SJSA1 (cell line): ENCODE measurements at regions not wholly inside any gene's neighbourhood (a gene's known extent, or its start where the extent isn't known, plus 50 kb on each side); places are given as distances from the start of the nearest gene placed in this dataset.

Source experiments
- DNase-seq, 2 experiments: peaks; one replicate each; pipeline ENCODE4 v3.0.0-alpha.2; 2015 to 2020; ENCODE audit warnings: low spot score in 2 of 2, low read depth in 1 of 2
- H3K27ac ChIP-seq: fragments of 250-450 bp; sonication (Bioruptor Pico); 2 replicates; pipeline ENCODE4 v1.5.1; 2020; ENCODE audit warnings: mild to moderate bottlenecking, moderate library complexity
- H3K27me3 ChIP-seq: fragments of 250-450 bp; sonication (Bioruptor Pico); replicated peaks from 2 replicates; pipeline ENCODE4 v1.5.1; 2020; ENCODE audit warnings: mild to moderate bottlenecking, moderate library complexity
- H3K36me3 ChIP-seq: fragments of 250-450 bp; sonication (Bioruptor Pico); 2 replicates; pipeline ENCODE4 v1.5.1; 2020; ENCODE audit warnings: mild to moderate bottlenecking
- H3K4me1 ChIP-seq: fragments of 250-450 bp; sonication (Bioruptor Pico); replicated peaks from 2 replicates; pipeline ENCODE4 v1.6.1; 2021; ENCODE audit warnings: mild to moderate bottlenecking
- H3K4me3 ChIP-seq: fragments of 250-450 bp; sonication (Bioruptor Pico); 2 replicates; pipeline ENCODE4 v1.5.1; 2020; ENCODE audit warnings: mild to moderate bottlenecking
- H3K9me3 ChIP-seq: fragments of 250-450 bp; sonication (Bioruptor Pico); replicated peaks from 2 replicates; pipeline ENCODE4 v1.5.1; 2020; ENCODE audit warnings: mild to moderate bottlenecking

DNA sequence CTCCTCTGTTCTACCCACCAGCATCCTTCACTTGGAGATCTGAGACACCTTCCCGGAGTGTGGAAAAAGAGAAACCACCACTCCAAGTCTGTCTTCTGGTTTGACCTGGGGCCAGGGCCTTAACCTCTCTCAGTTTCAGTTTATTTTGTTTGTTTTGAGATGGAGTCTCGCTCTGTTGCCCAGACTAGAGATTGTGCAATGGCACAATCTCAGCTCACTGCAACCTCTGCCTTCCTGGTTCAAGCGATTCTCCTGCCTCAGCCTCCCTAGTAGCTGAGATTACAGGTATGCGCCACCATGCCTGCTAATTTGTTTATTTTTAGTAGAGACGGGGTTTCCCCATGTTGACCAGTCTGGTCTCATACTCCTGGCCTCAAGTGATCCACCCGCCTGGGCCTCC lies 271.1 kb upstream of the TNRC6C start:
- H3K27me3 ChIP-seq = peaks cover 35% of the 10 kb centered on the region

DNA sequence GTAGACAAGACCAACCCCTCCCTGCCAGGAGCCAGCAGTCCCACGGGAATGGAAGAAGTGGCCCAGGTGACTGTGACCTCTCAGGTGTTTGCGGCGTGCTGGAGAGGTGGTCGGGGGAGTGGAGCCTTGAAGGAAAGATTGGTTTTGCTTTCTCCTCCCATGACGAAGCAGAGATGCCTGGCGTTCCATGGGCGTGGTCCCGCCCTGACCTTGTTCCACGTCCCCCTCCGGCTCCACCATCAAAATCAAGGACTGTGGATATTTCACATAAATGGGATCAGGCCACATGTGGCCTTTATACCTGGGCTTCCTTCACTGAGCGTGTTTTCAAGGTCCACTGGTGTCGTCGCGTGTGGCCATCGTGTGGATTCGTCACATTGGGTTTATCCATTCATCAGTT lies 270.6 kb upstream of the TNRC6C start:
- DNase-seq = no peak
- no peak overlapping the region for H3K4me3 ChIP-seq
- peaks cover 37% of the 10 kb centered on the region for H3K27me3 ChIP-seq
- peaks cover 4% of the 10 kb centered on the region; the same call in 1 of the 2 replicates for H3K9me3 ChIP-seq
- no peak overlapping the region for H3K27ac ChIP-seq
- H3K4me1 ChIP-seq = no peaks in the 10 kb centered on the region
- H3K36me3 ChIP-seq = no peaks in the 10 kb centered on the region

More for the DNA sequence above, 271.1 kb upstream of the TNRC6C start:
- Histone ChIP-seq H3K4me3 (no peak overlapping the region), H3K27ac (no peak overlapping the region), H3K9me3 (peaks cover 4% of the 10 kb centered on the region; the same call in 1 of the 2 replicates), H3K4me1 (no peaks in the 10 kb centered on the region), H3K36me3 (no peaks in the 10 kb centered on the region)
- no peak for DNase-seq

DNA sequence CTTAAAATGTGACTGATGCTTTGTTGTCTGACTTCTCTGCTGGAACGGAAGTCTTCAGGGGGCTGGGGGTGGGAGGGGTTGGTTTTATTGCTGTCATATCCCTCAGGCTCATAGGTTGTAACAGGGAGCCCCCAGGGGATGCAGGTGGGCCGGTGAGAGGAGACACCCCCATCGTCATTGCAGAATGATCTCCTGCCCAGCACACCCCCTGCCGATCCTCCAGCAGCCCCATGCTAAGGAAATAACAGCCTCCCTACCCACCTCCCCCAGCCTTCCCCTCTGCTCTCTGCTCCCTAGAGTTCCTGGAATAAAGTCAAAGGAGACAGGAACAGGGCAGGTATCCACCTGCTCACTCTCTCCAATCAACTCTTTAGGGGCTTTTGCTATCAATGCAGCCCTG lies 270.1 kb upstream of the TNRC6C start:
- Histone ChIP-seq H3K4me1 (no peaks in the 10 kb centered on the region), H3K9me3 (peaks cover 4% of the 10 kb centered on the region; the same call in 1 of the 2 replicates), H3K27ac (no peak overlapping the region), H3K36me3 (no peaks in the 10 kb centered on the region), H3K27me3 (peaks cover 41% of the 10 kb centered on the region), H3K4me3 (no peak overlapping the region)
- no peak for DNase-seq

DNA sequence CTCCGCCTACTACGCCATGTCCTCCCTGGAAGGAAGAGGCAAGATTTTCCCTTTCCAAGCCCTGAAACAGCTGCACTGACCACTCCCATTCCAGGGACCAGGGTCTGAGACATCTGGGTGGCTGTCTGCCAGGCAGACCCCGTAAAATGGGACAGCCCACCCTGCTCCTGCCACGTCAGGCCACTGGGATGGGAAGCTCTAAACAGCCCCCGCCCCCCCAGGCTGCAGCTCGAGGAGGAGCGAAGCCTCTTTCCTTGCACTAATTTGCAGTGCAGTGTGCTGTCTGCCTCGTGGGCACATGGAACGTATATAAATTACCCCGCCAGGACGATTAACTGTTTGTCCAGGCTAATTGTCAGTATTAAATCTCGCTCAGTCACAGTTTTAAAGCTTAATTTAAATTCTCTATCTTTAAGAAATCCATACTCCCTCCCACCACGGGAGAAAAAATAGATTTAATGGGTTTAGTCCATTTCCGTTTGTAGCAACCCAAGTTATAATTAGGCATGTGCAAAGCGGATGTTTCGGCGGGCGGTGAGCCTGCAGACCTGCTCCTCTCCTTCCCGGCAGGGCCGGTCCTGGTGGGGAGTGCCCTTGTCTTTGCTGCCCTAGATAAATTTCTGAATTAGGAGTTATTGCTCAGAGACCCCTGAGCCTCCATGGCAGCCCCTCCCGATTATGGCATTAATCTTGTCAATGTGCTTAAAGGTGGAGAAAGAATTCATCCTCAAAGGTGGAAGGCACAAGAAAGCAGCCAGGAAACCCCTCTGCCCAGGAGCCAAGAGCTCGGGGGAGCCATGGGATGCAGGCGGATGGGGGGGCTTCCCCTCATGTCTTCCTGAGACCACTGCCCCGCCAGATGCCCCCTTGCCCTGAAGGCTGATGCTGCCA lies 268.0 kb upstream of the TNRC6C start:
- Histone ChIP-seq H3K9me3 (peaks cover 4% of the 10 kb centered on the region; the same call in 1 of the 2 replicates), H3K4me1 (no peaks in the 10 kb centered on the region), H3K36me3 (no peaks in the 10 kb centered on the region), H3K27ac (no peak overlapping the region), H3K4me3 (no peak overlapping the region), H3K27me3 (peaks cover 48% of the 10 kb centered on the region)
- DNase-seq = peak in 1 of 2 experiments; percentile 40

DNA sequence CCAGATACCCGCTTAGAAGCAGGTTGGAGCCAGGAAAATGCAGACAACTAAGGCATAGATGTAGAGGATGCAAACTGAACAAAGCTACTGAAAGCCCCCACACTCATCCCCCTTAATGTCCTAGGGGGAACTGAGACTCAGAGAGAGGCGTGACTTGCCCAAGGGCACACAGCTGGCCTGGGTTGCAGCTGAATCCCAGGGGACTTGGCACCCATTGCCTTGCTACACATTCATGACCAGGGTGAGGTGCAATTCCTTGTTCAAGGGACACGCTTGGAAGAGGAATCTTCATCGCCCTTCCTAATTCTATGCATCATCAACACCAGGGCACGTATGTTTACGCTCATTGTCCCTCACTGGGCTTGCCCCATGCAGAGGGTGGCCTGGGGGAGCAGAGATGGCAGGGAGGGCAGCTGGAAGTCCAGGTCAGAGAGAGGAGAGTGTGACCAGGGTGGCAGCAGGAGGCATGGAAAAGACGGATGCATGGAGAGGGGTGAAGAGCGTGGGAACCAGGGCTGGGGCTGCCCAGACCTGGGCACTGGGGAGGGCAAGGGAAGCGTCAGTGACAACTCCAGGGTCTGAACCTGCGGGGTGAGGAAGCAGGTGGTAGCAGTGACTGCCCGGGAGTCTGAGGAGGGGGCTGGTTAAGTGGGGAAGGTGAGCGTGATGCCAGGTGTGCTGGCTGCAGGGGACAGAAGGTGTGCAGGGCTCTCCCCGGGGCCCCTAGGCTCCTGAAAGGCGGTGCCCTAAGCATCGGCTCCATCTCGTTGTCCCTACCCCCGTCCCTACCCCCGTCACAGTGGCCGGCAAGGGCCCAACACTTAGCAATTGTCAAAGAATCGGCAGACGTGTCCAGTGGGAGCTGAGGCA lies 267.1 kb upstream of the TNRC6C start:
- no peaks in the 10 kb centered on the region for H3K36me3 ChIP-seq
- peak in 1 of 2 experiments; percentile 40 for DNase-seq

DNA sequence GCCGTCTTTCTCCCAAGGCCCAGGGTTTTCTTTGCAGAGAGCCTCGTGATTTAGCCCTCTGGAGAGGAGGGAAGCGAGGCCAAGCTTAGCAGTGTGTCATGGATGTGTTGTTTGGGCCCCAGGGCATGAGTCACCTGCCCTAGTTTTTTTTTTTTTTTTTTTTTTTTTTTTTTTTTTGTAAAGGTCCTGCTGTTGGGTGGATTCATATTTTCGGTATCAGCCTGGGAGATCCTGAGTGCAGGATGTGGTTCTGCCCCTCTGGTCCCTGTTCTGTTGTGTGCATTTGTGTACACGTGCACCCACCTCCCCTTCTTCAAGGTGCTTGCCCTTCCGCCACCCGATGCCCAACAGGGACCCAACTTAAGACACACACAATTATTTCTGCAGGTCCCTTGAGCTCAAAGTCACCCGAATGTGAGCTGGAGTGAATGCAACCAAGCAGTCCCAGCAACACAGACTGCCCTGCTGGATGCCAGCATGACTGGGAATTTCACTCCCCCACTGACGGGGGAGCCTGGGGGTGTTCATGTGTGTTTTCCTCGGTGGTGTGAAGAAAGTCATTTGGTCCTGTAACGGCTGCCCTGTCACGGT lies 265.8 kb upstream of the TNRC6C start:
- Histone ChIP-seq H3K36me3 (no peaks in the 10 kb centered on the region), H3K9me3 (no peaks in the 10 kb centered on the region; the same call in 1 of the 2 replicates), H3K4me1 (no peaks in the 10 kb centered on the region), H3K27me3 (peaks cover 48% of the 10 kb centered on the region), H3K27ac (no peak overlapping the region), H3K4me3 (no peak overlapping the region)
- peak in 1 of 2 experiments; percentile 40 for DNase-seq

More for the DNA sequence above, 267.1 kb upstream of the TNRC6C start:
- Histone ChIP-seq H3K4me1 (no peaks in the 10 kb centered on the region), H3K27me3 (peaks cover 48% of the 10 kb centered on the region), H3K9me3 (peaks cover under 1% of the 10 kb centered on the region; the same call in 1 of the 2 replicates), H3K4me3 (no peak overlapping the region), H3K27ac (no peak overlapping the region)

DNA sequence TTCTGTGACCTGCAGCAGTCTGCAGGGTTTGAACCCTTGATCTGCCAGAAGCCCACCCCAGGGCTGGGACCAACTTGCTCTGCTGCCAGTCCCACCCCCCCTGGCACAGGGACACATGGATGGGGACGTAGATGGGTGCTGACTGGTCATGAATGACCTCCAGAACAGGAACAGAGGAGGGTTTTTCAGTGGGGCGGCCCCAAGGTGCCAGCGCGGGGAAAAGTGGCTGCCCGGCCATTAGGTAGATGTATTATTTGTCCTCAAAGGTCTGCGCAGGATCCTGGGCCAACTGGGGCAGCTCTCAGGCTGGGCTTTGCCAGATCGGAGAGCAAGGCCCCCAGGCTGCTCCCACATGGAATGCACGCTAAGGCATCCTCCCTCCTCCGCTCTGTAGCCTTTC lies 265.2 kb upstream of the TNRC6C start:
- Histone ChIP-seq H3K36me3 (no peaks in the 10 kb centered on the region), H3K4me3 (no peak overlapping the region), H3K9me3 (no peaks in the 10 kb centered on the region; the same call in 1 of the 2 replicates), H3K4me1 (no peaks in the 10 kb centered on the region), H3K27me3 (peaks cover 53% of the 10 kb centered on the region), H3K27ac (no peak overlapping the region)
- peak in 1 of 2 experiments; percentile 39 for DNase-seq

DNA sequence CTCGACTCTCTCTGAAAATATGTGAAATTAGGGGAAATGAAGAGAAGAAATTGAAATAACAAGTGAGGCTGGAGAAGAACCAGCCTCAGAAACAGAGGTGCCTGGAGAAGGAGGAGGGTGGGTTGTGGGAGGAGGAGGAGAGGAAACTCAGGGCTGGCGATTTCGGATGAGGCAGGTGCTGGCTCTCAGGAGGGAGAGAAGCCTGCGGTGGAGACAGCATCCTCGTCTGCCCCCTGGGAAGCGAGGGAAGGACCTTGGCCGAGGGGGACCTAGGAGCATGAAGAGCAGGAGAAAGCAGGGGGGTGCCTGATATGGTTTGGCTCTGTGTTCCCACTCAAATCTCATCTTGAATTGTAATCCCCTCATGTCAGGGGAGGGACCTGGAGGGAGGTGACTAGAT lies 264.7 kb upstream of the TNRC6C start:
- no peaks in the 10 kb centered on the region; the same call in 1 of the 2 replicates for H3K9me3 ChIP-seq
- H3K4me3 ChIP-seq = no peak overlapping the region
- DNase-seq = peak in 1 of 2 experiments; percentile 38
- no peaks in the 10 kb centered on the region for H3K4me1 ChIP-seq
- H3K27me3 ChIP-seq = peaks cover 58% of the 10 kb centered on the region
- H3K27ac ChIP-seq = no peak overlapping the region
- no peaks in the 10 kb centered on the region for H3K36me3 ChIP-seq

DNA sequence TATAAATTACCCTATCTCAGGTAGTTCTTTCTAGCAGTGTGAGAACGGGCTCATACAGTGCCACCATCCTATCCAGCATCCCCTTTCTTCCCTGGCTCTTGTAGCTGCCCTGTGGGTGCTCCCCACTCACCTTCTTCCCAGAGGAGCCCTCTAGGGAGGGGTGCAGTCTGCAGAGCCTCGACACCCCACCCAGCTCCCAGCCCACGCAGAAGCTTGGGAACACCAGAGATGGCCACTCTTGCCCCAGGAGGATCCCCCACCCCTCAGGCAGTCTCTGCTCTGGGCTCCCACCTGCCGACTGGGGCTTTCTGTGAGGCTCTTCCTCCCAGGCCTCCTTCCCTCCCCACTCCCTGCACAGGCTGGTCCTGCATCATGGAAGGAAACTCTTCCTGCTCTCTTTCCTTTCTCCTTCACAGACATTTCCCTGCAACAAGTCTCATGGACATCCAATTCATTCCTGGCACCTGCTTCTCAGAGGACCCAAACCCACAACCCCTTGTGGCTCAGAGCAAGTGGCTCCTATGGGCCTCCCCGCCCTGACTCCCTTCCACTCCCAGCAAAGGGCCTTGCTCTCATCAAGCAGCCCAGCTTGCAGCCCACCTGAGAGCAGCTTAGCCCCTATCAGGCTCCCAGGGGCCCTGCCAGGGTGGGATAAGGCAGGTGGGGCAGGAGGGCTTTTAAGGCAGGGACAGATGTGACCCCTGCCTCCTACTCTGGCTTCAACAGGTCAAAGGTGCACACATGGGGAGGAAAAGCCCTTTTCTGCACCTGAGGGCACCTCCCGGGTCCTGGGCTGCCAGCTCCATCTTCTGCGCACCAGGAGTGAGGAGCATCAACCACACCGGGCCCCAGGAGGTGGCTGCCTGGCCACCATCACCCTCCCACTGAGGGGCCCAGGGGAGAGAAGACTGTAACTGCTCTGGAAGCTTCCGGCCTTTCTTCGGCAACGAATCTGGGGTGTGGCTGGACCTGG lies 263.8 kb upstream of the TNRC6C start:
- Histone ChIP-seq H3K36me3 (no peaks in the 10 kb centered on the region), H3K9me3 (no peaks in the 10 kb centered on the region; the same call in 1 of the 2 replicates), H3K27ac (no peak overlapping the region), H3K27me3 (peaks cover 64% of the 10 kb centered on the region), H3K4me3 (no peak overlapping the region), H3K4me1 (no peaks in the 10 kb centered on the region)
- DNase-seq = peak in 1 of 2 experiments; percentile 43

DNA sequence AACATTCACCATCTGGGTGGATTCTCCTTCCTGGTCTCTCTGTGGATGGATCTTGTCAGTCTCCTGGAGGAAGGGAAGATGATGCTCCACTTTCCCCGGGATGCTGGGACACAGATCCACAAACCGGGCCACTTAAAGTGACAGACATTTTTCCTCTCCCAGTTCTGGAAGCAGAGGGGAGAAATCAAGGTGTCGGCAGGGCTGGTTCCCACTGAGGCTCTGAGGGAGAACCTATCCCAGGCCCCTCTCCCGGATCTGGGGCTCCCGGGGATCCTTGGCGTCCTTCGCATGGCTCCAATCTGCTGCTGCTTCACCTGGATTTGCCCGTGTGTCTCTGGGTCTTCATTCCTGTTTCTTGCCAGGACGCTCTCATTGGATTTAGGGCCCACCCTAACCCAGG lies 263.1 kb upstream of the TNRC6C start:
- H3K36me3 ChIP-seq = no peaks in the 10 kb centered on the region
- no peaks in the 10 kb centered on the region for H3K4me1 ChIP-seq
- no peak overlapping the region for H3K27ac ChIP-seq
- H3K27me3 ChIP-seq = peaks cover 60% of the 10 kb centered on the region
- no peak overlapping the region for H3K4me3 ChIP-seq
- no peaks in the 10 kb centered on the region; the same call in 1 of the 2 replicates for H3K9me3 ChIP-seq
- DNase-seq = peak in 1 of 2 experiments; percentile 36

DNA sequence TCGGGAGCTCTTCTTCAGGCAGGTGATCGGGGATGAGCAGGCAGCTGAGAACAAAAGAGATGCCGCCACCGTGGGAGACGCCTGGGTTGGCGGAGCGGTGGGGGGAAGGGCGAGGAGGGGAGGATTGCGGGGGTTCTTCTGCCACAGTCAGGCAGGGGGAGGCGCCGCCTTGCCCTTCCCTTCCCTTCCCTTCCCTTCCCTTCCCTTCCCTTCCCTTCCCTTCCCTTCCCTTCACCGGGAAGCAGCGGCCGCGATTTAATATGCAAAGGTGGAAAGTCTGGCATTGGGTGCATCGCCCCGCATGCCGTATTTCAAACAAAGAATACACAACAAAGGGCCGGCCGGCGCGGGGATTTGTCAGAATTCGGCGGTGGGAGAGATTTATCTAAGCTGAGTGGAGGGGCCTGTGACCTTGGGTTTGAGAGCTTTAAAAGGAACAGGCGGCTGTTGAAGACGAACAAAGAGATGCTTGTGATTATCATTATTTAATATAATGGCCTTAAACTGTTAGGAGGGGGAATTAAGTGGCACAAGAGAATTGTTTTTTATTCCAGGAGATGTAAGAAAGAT lies 262.3 kb upstream of the TNRC6C start:
- Histone ChIP-seq H3K4me1 (no peaks in the 10 kb centered on the region), H3K27me3 (peaks cover 53% of the 10 kb centered on the region)

DNA sequence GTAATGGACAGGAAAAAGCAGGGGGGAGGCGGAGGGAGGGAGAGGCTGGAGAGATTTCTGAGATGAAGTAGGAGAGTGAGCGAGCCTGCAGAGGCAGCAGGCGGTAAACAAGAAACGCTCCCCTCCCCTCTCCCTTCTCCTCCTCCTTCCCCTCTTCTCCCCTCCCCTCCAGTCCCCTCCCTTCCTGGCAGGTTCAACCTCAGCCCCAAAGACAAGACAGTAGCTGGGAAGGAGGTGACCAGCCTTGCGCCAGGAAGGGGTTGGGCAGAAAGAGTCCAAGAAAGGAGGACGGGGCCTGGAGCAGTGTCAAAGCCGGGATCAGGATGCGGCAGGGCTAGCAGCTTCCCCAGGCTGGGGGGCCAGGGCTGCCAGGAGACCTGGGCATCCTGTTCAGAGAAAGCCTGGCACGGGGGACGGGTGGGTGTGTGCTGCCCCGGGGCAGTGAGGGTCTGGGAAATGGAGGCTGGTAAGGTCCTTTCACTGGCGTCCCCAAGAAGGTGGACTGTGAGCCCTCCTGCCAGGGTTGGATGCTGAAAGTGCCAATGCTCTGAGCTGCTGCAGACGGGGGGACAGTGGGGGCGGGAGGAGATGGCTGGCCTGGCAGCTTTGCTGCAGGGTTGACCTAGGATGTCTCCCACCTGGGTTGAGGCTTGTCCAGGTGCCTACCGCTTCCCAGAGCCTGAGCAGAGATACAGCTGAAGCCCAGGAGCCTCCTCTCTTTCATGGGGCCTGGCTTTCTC lies 261.6 kb upstream of the TNRC6C start:
- DNase-seq = peak in 1 of 2 experiments; percentile 47
- Histone ChIP-seq H3K27ac (no peak overlapping the region), H3K27me3 (peaks cover 47% of the 10 kb centered on the region), H3K4me1 (no peaks in the 10 kb centered on the region), H3K9me3 (peaks cover 4% of the 10 kb centered on the region), H3K36me3 (no peaks in the 10 kb centered on the region), H3K4me3 (no peak overlapping the region)

More for the DNA sequence above, 262.3 kb upstream of the TNRC6C start:
- no peaks in the 10 kb centered on the region; the same call in 1 of the 2 replicates for H3K9me3 ChIP-seq
- no peaks in the 10 kb centered on the region for H3K36me3 ChIP-seq
- peak in 1 of 2 experiments; percentile 43 for DNase-seq
- no peak overlapping the region for H3K27ac ChIP-seq
- no peak overlapping the region for H3K4me3 ChIP-seq
